GM12878 (cell line): ENCODE measurements at regions not wholly inside any gene's neighbourhood (a gene's known extent, or its start where the extent isn't known, plus 50 kb on each side); places are given as distances from the start of the nearest gene placed in this dataset.

ENCODE experiments used
- ATAC-seq: fragments of 200-7000 bp; cut with Tn5 transposase; 3 replicates; pipeline ENCODE4 v1.9.1; 2020; ENCODE audit warnings: mild to moderate bottlenecking, moderate library complexity
- BruUV-seq: library from RNA; stranded (reverse); fragments of 400-500 nt; replicated peaks from 2 replicates; lab custom pipeline; 2021; lab: Mats Ljungman, UMichigan
- CTCF ChIA-PET: fragments of 300-600 bp; sonication (Branson Sonifier 250); formaldehyde crosslinking; extraction: SDS; loops from one replicate; lab custom pipeline; 2021; ENCODE audit warnings: inconsistent platforms; lab: Yijun Ruan, JAX
- POLR2A ChIA-PET: fragments of 350-600 bp; formaldehyde crosslinking; extraction: SDS; loops from one replicate; lab custom pipeline; 2021; ENCODE audit warnings: inconsistent platforms; lab: Charles Lee
- RAD21 ChIA-PET: fragments of 300-600 bp; sonication (Branson Sonifier 250); formaldehyde crosslinking; loops from one replicate; lab custom pipeline; 2023; ENCODE audit warnings: antibody characterized with exemption; ENCODE audit not compliant: unreplicated experiment; lab: Charles Lee
- SMC1A ChIA-PET: fragments of 300-600 bp; sonication (Branson Sonifier 250); formaldehyde crosslinking; loops from one replicate; lab custom pipeline; 2023; ENCODE audit not compliant: unreplicated experiment, uncharacterized antibody; lab: Charles Lee
- DNase-seq: peaks from one replicate; pipeline ENCODE4 v3.0.0-alpha.2; 2011; ENCODE audit warnings: low read depth, low spot score
- FAIRE-seq: peaks from 3 replicates; lab custom pipeline; 2011; peaks lifted over from hg19 to GRCh38; lab: Jason Lieb, UNC
- H2AFZ ChIP-seq: 2 replicates; pipeline ENCODE4 v1.6.0; 2011; ENCODE audit warnings: low read depth, low read length, control low read depth; ENCODE audit not compliant: control insufficient read depth
- H3K27ac ChIP-seq: 2 replicates; pipeline ENCODE4 v1.5.1; 2011; ENCODE audit warnings: control low read depth; ENCODE audit not compliant: control insufficient read depth, insufficient read depth
- H3K27me3 ChIP-seq, 2 experiments: replicated peaks in 1 of 2; 2 replicates each; pipeline versions ENCODE4 v1.6.0 to v1.6.1; 2011; ENCODE audit warnings: low read length in 1 of 2; ENCODE audit not compliant: control insufficient read depth in 2 of 2, insufficient read depth in 2 of 2
- H3K36me3 ChIP-seq, 2 experiments: 2 replicates each; pipeline ENCODE4 v1.5.1; 2011; ENCODE audit warnings: low read length in 1 of 2; ENCODE audit not compliant: control insufficient read depth in 2 of 2, insufficient read depth in 2 of 2
- H3K4me1 ChIP-seq: 2 replicates; pipeline ENCODE4 v1.6.1; 2011; ENCODE audit warnings: mild to moderate bottlenecking, low read length, moderate library complexity, mixed read lengths; ENCODE audit not compliant: control insufficient read depth, insufficient read depth
- H3K4me2 ChIP-seq: 2 replicates; pipeline ENCODE4 v1.6.0; 2011; ENCODE audit warnings: control low read depth; ENCODE audit not compliant: control insufficient read depth, insufficient read depth
- H3K4me3 ChIP-seq: fragments of 200-600 bp; sonication (generic); 2 replicates; pipeline ENCODE4 v1.5.1; 2016
- H3K79me2 ChIP-seq: 2 replicates; pipeline ENCODE4 v1.6.0; 2011; ENCODE audit warnings: low read length; ENCODE audit not compliant: control insufficient read depth, insufficient read depth
- H3K9ac ChIP-seq: 2 replicates; pipeline ENCODE4 v1.8.0; 2011; ENCODE audit warnings: low read length, control low read depth, mixed read lengths; ENCODE audit not compliant: control insufficient read depth, insufficient read depth
- H3K9me3 ChIP-seq: replicated peaks from 3 replicates; pipeline ENCODE4 v1.5.1; 2011; ENCODE audit warnings: mild to moderate bottlenecking, low read length; ENCODE audit not compliant: control insufficient read depth, insufficient read depth
- H4K20me1 ChIP-seq: 2 replicates; pipeline ENCODE4 v1.6.0; 2011; ENCODE audit not compliant: control insufficient read depth, insufficient read depth
- BHLHE40 ChIP-seq, 2 experiments: fragments of 450-650 bp in 1 of 2; IDR thresholded peaks; 2 replicates each; pipeline ENCODE4 v1.6.1; 2011 to 2017; ENCODE audit warnings: low read depth in 2 of 2, borderline replicate concordance in 1 of 2, improper control_type of control experiment in 1 of 2, low read length in 1 of 2, mild to moderate bottlenecking in 1 of 2
- CREB1 ChIP-seq: IDR thresholded peaks from 2 replicates; pipeline ENCODE4 v1.6.1; 2012; ENCODE audit warnings: low read depth, mild to moderate bottlenecking, inconsistent platforms
- ETV6 ChIP-seq, 2 experiments: fragments of 450-650 bp in 1 of 2; IDR thresholded peaks in 1 of 2; conservative IDR thresholded peaks in 1 of 2; 2 replicates each; pipeline ENCODE4 v1.6.1; 2014; ENCODE audit warnings: antibody characterized with exemption in 1 of 2, borderline replicate concordance in 1 of 2, low read depth in 1 of 2, mild to moderate bottlenecking in 1 of 2, moderate library complexity in 1 of 2
- HDAC2 ChIP-seq: fragments of 200-600 bp; sonication (generic); IDR thresholded peaks from 2 replicates; pipeline ENCODE4 v1.6.1; 2017
- MEF2A ChIP-seq: IDR thresholded peaks from 2 replicates; pipeline ENCODE4 v1.6.1; 2011; ENCODE audit warnings: low read depth, mild to moderate bottlenecking, low read length, moderate library complexity; ENCODE audit not compliant: insufficient read depth
- MTA3 ChIP-seq: IDR thresholded peaks from 2 replicates; pipeline ENCODE4 v1.6.1; 2012; ENCODE audit warnings: low read length, inconsistent platforms, borderline replicate concordance
- NRF1 ChIP-seq: conservative IDR thresholded peaks from 2 replicates; pipeline ENCODE4 v1.6.1; 2011; ENCODE audit warnings: mild to moderate bottlenecking, low read depth, low read length, improper control_type of control experiment
- PBX3 ChIP-seq: IDR thresholded peaks from 2 replicates; pipeline ENCODE4 v1.6.1; 2011; ENCODE audit warnings: mild to moderate bottlenecking, low read depth, low read length, moderate library complexity; ENCODE audit not compliant: insufficient replicate concordance
- PML ChIP-seq: IDR thresholded peaks from 2 replicates; pipeline ENCODE4 v1.6.1; 2012; ENCODE audit warnings: low read length, inconsistent platforms
- POLR2A ChIP-seq: IDR thresholded peaks from 2 replicates; pipeline ENCODE4 v1.6.1; 2011; ENCODE audit warnings: low read depth, mild to moderate bottlenecking, low read length
- SP1 ChIP-seq: IDR thresholded peaks from one replicate; pipeline ENCODE4 v1.6.1; 2011; ENCODE audit warnings: low read depth, low read length
- SUZ12 ChIP-seq: fragments of 200-600 bp; sonication (generic); IDR thresholded peaks from one replicate; pipeline ENCODE4 v1.6.1; 2018; ENCODE audit warnings: antibody characterized with exemption, mild to moderate bottlenecking; ENCODE audit not compliant: unreplicated experiment
- TCF12 ChIP-seq: IDR thresholded peaks from 2 replicates; pipeline ENCODE4 v1.6.1; 2011; ENCODE audit warnings: low read depth, mild to moderate bottlenecking, low read length
- ZBED1 ChIP-seq: IDR thresholded peaks from 2 replicates; pipeline ENCODE4 v1.6.1; 2016; ENCODE audit warnings: borderline replicate concordance
- ZNF384 ChIP-seq: IDR thresholded peaks from 2 replicates; pipeline ENCODE4 v1.6.1; 2012; ENCODE audit warnings: low read depth, mild to moderate bottlenecking, low read length, improper control_type of control experiment, borderline replicate concordance
- WGBS: methylation state at CpG from one replicate; pipeline ENCODE4 v1.1.6; 2016; ENCODE audit warnings: low lambda C conversion rate; ENCODE audit not compliant: insufficient replicate concordance, insufficient coverage; ENCODE audit errors: missing lambda C conversion rate; 5-methylcytosine and 5-hydroxymethylcytosine counted together
- in situ Hi-C: fragments of 300-500 bp; cut with MboI; formaldehyde crosslinking; loops from 9 replicates; pipeline ENCODE4 v1.14.3; 2018; ENCODE audit warnings: mixed read lengths
- intact Hi-C: fragments of 100-400 bp; cut with micrococcal nuclease; formaldehyde crosslinking; loops from one replicate; pipeline ENCODE4 v1.14.2; 2022; ENCODE audit not compliant: unreplicated experiment

GRCh38 chr11:130653838-130654636, 205.6 kb downstream of the ADAMTS15 start:
- intact Hi-C loops: no loop called here

More at GRCh38 chr11:130653838-130654636, 205.6 kb downstream of the ADAMTS15 start:
- Histone ChIP-seq H2AFZ (no peak overlapping the region), H3K79me2 (no peaks in the 10 kb centered on the region), H3K4me2 (no peak overlapping the region), H3K4me3 (no peak overlapping the region), H3K27ac (no peak overlapping the region), H3K36me3 (no peaks in the 10 kb centered on the region), H3K4me1 (no peaks in the 10 kb centered on the region), H3K9ac (no peak overlapping the region), H3K27me3 (peaks cover 0 to 2% of the 10 kb centered on the region in 2 experiments; a peak in 1 of 4 replicates), H3K9me3 (no peaks in the 10 kb centered on the region), H4K20me1 (no peaks in the 10 kb centered on the region)
- TF ChIP-seq TCF12 (no peak), SUZ12 (no peak), HDAC2 (no peak), PBX3 (no peak), SP1 (no peak), MTA3 (no peak), NRF1 (no peak), ZBED1 (no peak), ETV6 (conservative IDR thresholded peaks at IDR 0.05 in 1 of 2, IDR thresholded peaks at IDR 0.05 in 1 of 2; ENCODE audit: borderline replicate concordance in 1 of 2, low read depth in 1 of 2) (no peak), CREB1 (no peak), ZNF384 (no peak), MEF2A (no peak), BHLHE40 (IDR thresholded peaks at IDR 0.05; ENCODE audit: borderline replicate concordance in 1 of 2, low read depth in 2 of 2, low read length in 1 of 2) (no peak), POLR2A (no peak), PML (no peak)
- ATAC-seq (no peak), DNase-seq (no peak), FAIRE-seq (no peak)
- no TSS peak for BruUV-seq
- ChIA-PET SMC1A (interaction anchor here (0.5 kb wide), 1 partner anchor 211 kb away, joined by 3 read pairs; no protein-coding TSS in a partner anchor), POLR2A (no interaction called here), RAD21 (no interaction called here), CTCF (interaction anchor here (1.2 kb wide), 1 partner anchor 208 kb away, joined by 3 read pairs; no protein-coding TSS in a partner anchor)
- in situ Hi-C loops: no loop called here
- 0% methylated on average over 5 of the region's 5 CpGs for WGBS
